ENCODE measurements at regions not wholly inside any gene's neighbourhood (a gene's known extent, or its start where the extent isn't known, plus 50 kb on each side); places are given as distances from the start of the nearest gene placed in this dataset.

GRCh38 chr17:63341276-63341675, 104.8 kb downstream of the CYB561 start:
- no peak for TF ChIP-seq EP300 (IDR thresholded peaks at IDR 0.05; ENCODE audit: borderline replicate concordance)
- no peak for TF ChIP-seq FOXM1 (IDR thresholded peaks at IDR 0.05; ENCODE audit: borderline replicate concordance, low read depth)
- no peak for TF ChIP-seq ZBTB7A (IDR thresholded peaks at IDR 0.05; ENCODE audit: low read depth)
- no peak for TF ChIP-seq TCF12 (IDR thresholded peaks at IDR 0.05; ENCODE audit: low read depth)
- TF ChIP-seq NFIC (IDR thresholded peaks at IDR 0.05): no peak
- TF ChIP-seq MAX (IDR thresholded peaks at IDR 0.05): no peak
- no peak for TF ChIP-seq YY1 (IDR thresholded peaks at IDR 0.05; ENCODE audit: low read depth)
- TF ChIP-seq USF1 (IDR thresholded peaks at IDR 0.05): no peak
- no peak for TF ChIP-seq EGR1 (IDR thresholded peaks at IDR 0.05)
- no peak for TF ChIP-seq CREB1 (IDR thresholded peaks at IDR 0.05; ENCODE audit: low read depth)
- no peak for TF ChIP-seq REST (IDR thresholded peaks at IDR 0.05; ENCODE audit: low read depth)
- no peak for TF ChIP-seq RAD21 (IDR thresholded peaks at IDR 0.05; ENCODE audit: low read depth)
- no peak for TF ChIP-seq TAF1 (IDR thresholded peaks at IDR 0.05; ENCODE audit: low read depth)
- TF ChIP-seq CEBPB (IDR thresholded peaks at IDR 0.05): no peak
- no peak for TF ChIP-seq TEAD4 (IDR thresholded peaks at IDR 0.05)

- TF ChIP-seq REST (IDR thresholded peaks at IDR 0.05; ENCODE audit: low read depth) (no peak), NFIC (IDR thresholded peaks at IDR 0.05) (no peak), CREB1 (IDR thresholded peaks at IDR 0.05; ENCODE audit: low read depth) (no peak), EP300 (IDR thresholded peaks at IDR 0.05; ENCODE audit: borderline replicate concordance) (no peak), TAF1 (IDR thresholded peaks at IDR 0.05; ENCODE audit: low read depth) (no peak), FOXM1 (IDR thresholded peaks at IDR 0.05; ENCODE audit: borderline replicate concordance, low read depth) (no peak), YY1 (IDR thresholded peaks at IDR 0.05; ENCODE audit: low read depth) (no peak), EGR1 (IDR thresholded peaks at IDR 0.05) (no peak), TEAD4 (IDR thresholded peaks at IDR 0.05) (no peak), MAX (IDR thresholded peaks at IDR 0.05) (no peak)
These were observed 101.7 kb downstream of the CYB561 start for GRCh38 chr17:63344383-63344782.

- no peak for TF ChIP-seq YY1 (IDR thresholded peaks at IDR 0.05; ENCODE audit: low read depth)
- no peak for TF ChIP-seq RAD21 (IDR thresholded peaks at IDR 0.05; ENCODE audit: low read depth)
- no peak for TF ChIP-seq NFIC (IDR thresholded peaks at IDR 0.05)
- no peak for TF ChIP-seq MAX (IDR thresholded peaks at IDR 0.05)
- TF ChIP-seq TEAD4 (IDR thresholded peaks at IDR 0.05): no peak
- no peak for TF ChIP-seq EGR1 (IDR thresholded peaks at IDR 0.05)
- TF ChIP-seq CREB1 (IDR thresholded peaks at IDR 0.05; ENCODE audit: low read depth): no peak
- no peak for TF ChIP-seq USF1 (IDR thresholded peaks at IDR 0.05)
- no peak for TF ChIP-seq CEBPB (IDR thresholded peaks at IDR 0.05)
- no peak for TF ChIP-seq ZBTB7A (IDR thresholded peaks at IDR 0.05; ENCODE audit: low read depth)
- TF ChIP-seq TCF12 (IDR thresholded peaks at IDR 0.05; ENCODE audit: low read depth): no peak
- no peak for TF ChIP-seq EP300 (IDR thresholded peaks at IDR 0.05; ENCODE audit: borderline replicate concordance)
- TF ChIP-seq FOXM1 (IDR thresholded peaks at IDR 0.05; ENCODE audit: borderline replicate concordance, low read depth): no peak
- no peak for TF ChIP-seq TAF1 (IDR thresholded peaks at IDR 0.05; ENCODE audit: low read depth)
- TF ChIP-seq REST (IDR thresholded peaks at IDR 0.05; ENCODE audit: low read depth): no peak
These were observed 100.5 kb downstream of the CYB561 start for GRCh38 chr17:63345611-63346010.

GRCh38 chr17:63347475-63347874, 98.6 kb downstream of the CYB561 start:
- TF ChIP-seq EP300 (IDR thresholded peaks at IDR 0.05; ENCODE audit: borderline replicate concordance) (no peak), NFIC (IDR thresholded peaks at IDR 0.05) (no peak), TCF12 (IDR thresholded peaks at IDR 0.05; ENCODE audit: low read depth) (no peak), MAX (IDR thresholded peaks at IDR 0.05) (no peak), ZBTB7A (IDR thresholded peaks at IDR 0.05; ENCODE audit: low read depth) (no peak), EGR1 (IDR thresholded peaks at IDR 0.05) (no peak), FOXM1 (IDR thresholded peaks at IDR 0.05; ENCODE audit: borderline replicate concordance, low read depth) (no peak), REST (IDR thresholded peaks at IDR 0.05; ENCODE audit: low read depth) (no peak), TEAD4 (IDR thresholded peaks at IDR 0.05) (no peak), CEBPB (IDR thresholded peaks at IDR 0.05) (no peak), USF1 (IDR thresholded peaks at IDR 0.05) (no peak), RAD21 (IDR thresholded peaks at IDR 0.05; ENCODE audit: low read depth) (no peak), CREB1 (IDR thresholded peaks at IDR 0.05; ENCODE audit: low read depth) (no peak), YY1 (IDR thresholded peaks at IDR 0.05; ENCODE audit: low read depth) (no peak), TAF1 (IDR thresholded peaks at IDR 0.05; ENCODE audit: low read depth) (no peak)
